MCF 10A (cell line): ENCODE measurements at regions not wholly inside any gene's neighbourhood (a gene's known extent, or its start where the extent isn't known, plus 50 kb on each side); places are given as distances from the start of the nearest gene placed in this dataset.
A peak's percentile ranks its signal among the peaks of the same experiment; 100 is the strongest.

Source experiments
- BruUV-seq: library from RNA; stranded (reverse); fragments of 400-500 nt; replicated peaks from 2 replicates; lab custom pipeline; 2021; lab: Mats Ljungman, UMichigan
- CTCF ChIA-PET: fragments of 300-600 bp; sonication (Branson Sonifier 250); formaldehyde crosslinking; extraction: SDS; loops from one replicate; lab custom pipeline; 2021; ENCODE audit warnings: antibody characterized with exemption, inconsistent platforms; lab: Yijun Ruan, JAX
- POLR2A ChIA-PET: fragments of 300-600, 350-650 bp; sonication (Branson Sonifier 250); formaldehyde crosslinking; extraction: SDS; loops from one replicate; lab custom pipeline; 2020; ENCODE audit warnings: antibody characterized with exemption, inconsistent platforms; lab: Yijun Ruan, JAX
- DNase-seq: peaks from one replicate; pipeline ENCODE4 v3.0.0-alpha.2; 2018; ENCODE audit not compliant: unreplicated experiment
- H3K27ac Mint-ChIP-seq: one replicate; pipeline ENCODE4 v1.8.0; 2022; ENCODE audit warnings: mild to moderate bottlenecking, low read depth, mixed read lengths; ENCODE audit not compliant: unreplicated experiment
- H3K27me3 Mint-ChIP-seq: one replicate; pipeline ENCODE4 v1.8.0; 2022; ENCODE audit warnings: mixed read lengths; ENCODE audit not compliant: insufficient read depth, unreplicated experiment
- H3K36me3 Mint-ChIP-seq: one replicate; pipeline ENCODE4 v1.8.0; 2022; ENCODE audit warnings: mild to moderate bottlenecking, moderate library complexity, mixed read lengths; ENCODE audit not compliant: insufficient read depth, unreplicated experiment
- H3K4me1 Mint-ChIP-seq: one replicate; pipeline ENCODE4 v1.8.0; 2022; ENCODE audit warnings: mixed read lengths; ENCODE audit not compliant: insufficient read depth, unreplicated experiment
- H3K4me3 Mint-ChIP-seq: one replicate; pipeline ENCODE4 v1.8.0; 2022; ENCODE audit warnings: mild to moderate bottlenecking, moderate library complexity, mixed read lengths; ENCODE audit not compliant: unreplicated experiment
- H3K9me3 Mint-ChIP-seq: one replicate; pipeline ENCODE4 v1.8.0; 2022; ENCODE audit warnings: mixed read lengths; ENCODE audit not compliant: unreplicated experiment
- CTCF ChIP-seq: fragments of 200-600 bp; IDR thresholded peaks from one replicate; pipeline ENCODE4 v1.8.0; 2022; ENCODE audit warnings: antibody characterized with exemption, mild to moderate bottlenecking; ENCODE audit not compliant: unreplicated experiment
- intact Hi-C: fragments of 100-400 bp; cut with micrococcal nuclease; formaldehyde crosslinking; loops from 2 replicates; pipeline ENCODE4 v1.14.1; 2022

- Mint-ChIP-seq H3K27ac (no peak overlapping the region), H3K9me3 (no peaks in the 10 kb centered on the region), H3K4me3 (no peak overlapping the region), H3K27me3 (peaks cover 23% of the 10 kb centered on the region), H3K36me3 (no peaks in the 10 kb centered on the region), H3K4me1 (no peaks in the 10 kb centered on the region)
- intact Hi-C loops, result no loop called here
- POLR2A ChIA-PET, result no interaction called here
- no peak for TF ChIP-seq CTCF
- peak; percentile 5 for DNase-seq
- CTCF ChIA-PET, result interaction anchor here (1.8 kb wide), 1 partner anchor 61 kb away, joined by 9 read pairs; the partner anchor contains the start of gene RASGRP1
- no TSS peak for BruUV-seq
These were observed 59.9 kb upstream of the RASGRP1 start for GRCh38 chr15:38624244-38625205.

GRCh38 chr15:38625886-38626285 is 61.3 kb upstream of the RASGRP1 start:
- H3K4me1 Mint-ChIP-seq, result no peaks in the 10 kb centered on the region
- H3K4me3 Mint-ChIP-seq, result no peak overlapping the region
- CTCF ChIA-PET, result interaction anchor here (0.6 to 2.2 kb wide), 7 partner anchors 9 to 73 kb away, joined by 3 to 6 read pairs (median 4); no protein-coding TSS in a partner anchor
- POLR2A ChIA-PET, result no interaction called here
- intact Hi-C loops, result no loop called here
- no TSS peak for BruUV-seq
- DNase-seq, result no peak
- TF ChIP-seq CTCF, result no peak
- no peaks in the 10 kb centered on the region for H3K36me3 Mint-ChIP-seq
- peaks cover 9% of the 10 kb centered on the region for H3K27me3 Mint-ChIP-seq
- no peak overlapping the region for H3K27ac Mint-ChIP-seq
- H3K9me3 Mint-ChIP-seq, result no peaks in the 10 kb centered on the region

- Mint-ChIP-seq H3K4me1 (no peaks in the 10 kb centered on the region), H3K9me3 (no peaks in the 10 kb centered on the region), H3K27ac (no peak overlapping the region), H3K4me3 (no peak overlapping the region), H3K36me3 (no peaks in the 10 kb centered on the region), H3K27me3 (peaks cover 3% of the 10 kb centered on the region)
- intact Hi-C loops, result no loop called here
- no TSS peak for BruUV-seq
- ChIA-PET CTCF (interaction anchor here (0.6 to 2.2 kb wide), 9 partner anchors 9 to 155 kb away, joined by 3 to 6 read pairs (median 4); no protein-coding TSS in a partner anchor), POLR2A (no interaction called here)
- DNase-seq, result no peak
- TF ChIP-seq CTCF, result no peak
These were observed 61.9 kb upstream of the RASGRP1 start for GRCh38 chr15:38626443-38627050.

GRCh38 chr15:38627689-38628277 is 63.2 kb upstream of the RASGRP1 start:
- H3K27ac Mint-ChIP-seq, result no peak overlapping the region
- CTCF ChIA-PET, result interaction anchor here (0.6 to 2.2 kb wide), 6 partner anchors 12 to 631 kb away, joined by 3 to 6 read pairs (median 3); no protein-coding TSS in a partner anchor
- DNase-seq, result no peak
- H3K9me3 Mint-ChIP-seq, result no peaks in the 10 kb centered on the region
- no TSS peak for BruUV-seq
- TF ChIP-seq CTCF, result no peak
- no peak overlapping the region for H3K4me3 Mint-ChIP-seq
- no peaks in the 10 kb centered on the region for H3K4me1 Mint-ChIP-seq
- H3K36me3 Mint-ChIP-seq, result no peaks in the 10 kb centered on the region
- intact Hi-C loops, result no loop called here
- H3K27me3 Mint-ChIP-seq, result peaks cover 9% of the 10 kb centered on the region
- POLR2A ChIA-PET, result no interaction called here
